Activated CD4-positive, alpha-beta memory T cell treated with anti-CD3 and anti-CD28 coated beads, Interleukin-2, amount 10 ng/mL, durations not matched to agents 7 days and 5 days (primary cell): ENCODE measurements at regions not wholly inside any gene's neighbourhood (a gene's known extent, or its start where the extent isn't known, plus 50 kb on each side); places are given as distances from the start of the nearest gene placed in this dataset.

ENCODE experiments used
- CTCF ChIA-PET: fragments of 350-600 bp; sonication (Branson Sonifier 250); formaldehyde crosslinking; loops from one replicate; lab custom pipeline; 2021; ENCODE audit warnings: antibody characterized with exemption, inconsistent platforms; lab: Charles Lee
- POLR2A ChIA-PET: fragments of 350-600 bp; sonication (Branson Sonifier 250); formaldehyde crosslinking; loops from one replicate; lab custom pipeline; 2021; ENCODE audit warnings: antibody characterized with exemption; lab: Charles Lee
- DNase-seq: peaks from one replicate; pipeline ENCODE4 v3.0.0-alpha.2; 2020
- H3K27ac Mint-ChIP-seq: one replicate; pipeline ENCODE4 v1.8.0; 2021; ENCODE audit warnings: mild to moderate bottlenecking, mixed read lengths
- H3K27me3 Mint-ChIP-seq: one replicate; pipeline ENCODE4 v1.8.0; 2021; ENCODE audit warnings: mixed read lengths
- H3K36me3 Mint-ChIP-seq: one replicate; pipeline ENCODE4 v1.8.0; 2021; ENCODE audit warnings: low read depth, mixed read lengths
- H3K4me1 Mint-ChIP-seq: one replicate; pipeline ENCODE4 v1.8.0; 2021; ENCODE audit warnings: mixed read lengths
- H3K4me3 Mint-ChIP-seq: one replicate; pipeline ENCODE4 v1.8.0; 2021; ENCODE audit warnings: mild to moderate bottlenecking, mixed read lengths
- H3K9me3 Mint-ChIP-seq: one replicate; pipeline ENCODE4 v1.8.0; 2021; ENCODE audit warnings: mixed read lengths

DNA sequence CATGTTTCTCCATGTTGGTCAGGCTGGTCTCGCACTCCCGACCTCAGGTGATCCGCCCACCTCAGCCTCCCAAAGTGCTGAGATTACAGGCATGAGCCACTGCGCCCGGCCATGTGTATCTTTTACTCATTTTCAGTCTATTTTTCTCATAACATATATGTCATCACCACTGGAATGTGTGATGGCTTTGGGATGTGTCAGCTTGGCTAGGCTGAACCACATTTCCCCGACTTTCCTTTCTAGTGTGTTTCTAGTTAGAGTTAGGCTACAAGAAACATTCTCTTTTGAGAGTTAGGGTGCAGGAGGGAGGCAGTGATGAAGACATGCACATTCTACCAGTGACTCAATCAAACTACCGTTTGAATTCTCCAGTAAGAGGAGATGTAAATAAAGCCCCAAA, 444.9 kb upstream of the THBS1 start:
- Mint-ChIP-seq H3K27ac (no peak overlapping the region), H3K27me3 (peaks cover 12% of the 10 kb centered on the region), H3K4me3 (no peak overlapping the region), H3K9me3 (no peaks in the 10 kb centered on the region), H3K4me1 (peaks cover 6% of the 10 kb centered on the region), H3K36me3 (no peaks in the 10 kb centered on the region)
- DNase-seq: no peak
- ChIA-PET CTCF (interaction anchor here (0.7 kb wide), 1 partner anchor 8 kb away, joined by 3 read pairs; no protein-coding TSS in a partner anchor), POLR2A (no interaction called here)

GRCh38 chr15:39139431-39140059, 441.3 kb upstream of the THBS1 start:
- Mint-ChIP-seq H3K27me3 (peaks cover 5% of the 10 kb centered on the region), H3K9me3 (no peaks in the 10 kb centered on the region), H3K27ac (no peak overlapping the region), H3K4me1 (peaks cover 20% of the 10 kb centered on the region), H3K36me3 (peaks cover 2% of the 10 kb centered on the region), H3K4me3 (no peak overlapping the region)
- ChIA-PET POLR2A (interaction anchor here (0.7 kb wide), 1 partner anchor 573 kb away, joined by 3 read pairs; no protein-coding TSS in a partner anchor), CTCF (no interaction called here)
- no peak for DNase-seq

- ChIA-PET CTCF (no interaction called here), POLR2A (interaction anchor here (0.7 kb wide), 1 partner anchor 574 kb away, joined by 3 read pairs; no protein-coding TSS in a partner anchor)
- H3K27ac Mint-ChIP-seq: no peak overlapping the region
- H3K9me3 Mint-ChIP-seq: no peaks in the 10 kb centered on the region
- peaks cover 2% of the 10 kb centered on the region for H3K36me3 Mint-ChIP-seq
- H3K4me1 Mint-ChIP-seq: peaks cover 25% of the 10 kb centered on the region
- no peak for DNase-seq
- H3K4me3 Mint-ChIP-seq: no peak overlapping the region
- H3K27me3 Mint-ChIP-seq: peaks cover 5% of the 10 kb centered on the region
Observed at GRCh38 chr15:39140060-39140604, 440.7 kb upstream of the THBS1 start.

- H3K4me3 Mint-ChIP-seq: no peak overlapping the region
Observed at GRCh38 chr15:39142500-39142899, 438.4 kb upstream of the THBS1 start.

GRCh38 chr15:39143479-39143878, 437.4 kb upstream of the THBS1 start:
- peaks cover 2% of the 10 kb centered on the region for H3K36me3 Mint-ChIP-seq
- CTCF ChIA-PET: interaction anchor here (0.7 kb wide), 1 partner anchor 1147 kb away, joined by 3 read pairs; no protein-coding TSS in a partner anchor
- peaks cover 1% of the 10 kb centered on the region for H3K27me3 Mint-ChIP-seq
- POLR2A ChIA-PET: no interaction called here
- H3K9me3 Mint-ChIP-seq: no peaks in the 10 kb centered on the region
- H3K4me3 Mint-ChIP-seq: no peak overlapping the region
- no peak for DNase-seq
- no peak overlapping the region for H3K27ac Mint-ChIP-seq
- peaks cover 30% of the 10 kb centered on the region for H3K4me1 Mint-ChIP-seq

More at GRCh38 chr15:39142500-39142899, 438.4 kb upstream of the THBS1 start:
- ChIA-PET POLR2A (no interaction called here), CTCF (no interaction called here)
- no peaks in the 10 kb centered on the region for H3K9me3 Mint-ChIP-seq
- peaks cover 2% of the 10 kb centered on the region for H3K36me3 Mint-ChIP-seq
- H3K27me3 Mint-ChIP-seq: peaks cover 3% of the 10 kb centered on the region
- H3K4me1 Mint-ChIP-seq: peaks cover 30% of the 10 kb centered on the region
- H3K27ac Mint-ChIP-seq: no peak overlapping the region
- DNase-seq: no peak

- H3K27ac Mint-ChIP-seq: no peak overlapping the region
- H3K9me3 Mint-ChIP-seq: no peaks in the 10 kb centered on the region
- ChIA-PET POLR2A (no interaction called here), CTCF (interaction anchor here (0.5 to 1.1 kb wide), 2 partner anchors 8 to 19 kb away, joined by 3 read pairs; no protein-coding TSS in a partner anchor)
- no peak overlapping the region for H3K4me3 Mint-ChIP-seq
- peaks cover 30% of the 10 kb centered on the region for H3K4me1 Mint-ChIP-seq
- DNase-seq: no peak
- peaks cover 1% of the 10 kb centered on the region for H3K27me3 Mint-ChIP-seq
- H3K36me3 Mint-ChIP-seq: peaks cover 2% of the 10 kb centered on the region
Observed at GRCh38 chr15:39144051-39144450, 436.8 kb upstream of the THBS1 start.

- POLR2A ChIA-PET: no interaction called here
- CTCF ChIA-PET: interaction anchor here (0.5 to 1.1 kb wide), 2 partner anchors 9 to 20 kb away, joined by 3 read pairs; no protein-coding TSS in a partner anchor
- Mint-ChIP-seq H3K36me3 (peaks cover 2% of the 10 kb centered on the region), H3K27ac (no peak overlapping the region), H3K27me3 (peaks cover 1% of the 10 kb centered on the region), H3K4me3 (no peak overlapping the region), H3K9me3 (no peaks in the 10 kb centered on the region), H3K4me1 (peaks cover 30% of the 10 kb centered on the region)
- DNase-seq: no peak
Observed at GRCh38 chr15:39144613-39145499, 436.0 kb upstream of the THBS1 start.

DNA sequence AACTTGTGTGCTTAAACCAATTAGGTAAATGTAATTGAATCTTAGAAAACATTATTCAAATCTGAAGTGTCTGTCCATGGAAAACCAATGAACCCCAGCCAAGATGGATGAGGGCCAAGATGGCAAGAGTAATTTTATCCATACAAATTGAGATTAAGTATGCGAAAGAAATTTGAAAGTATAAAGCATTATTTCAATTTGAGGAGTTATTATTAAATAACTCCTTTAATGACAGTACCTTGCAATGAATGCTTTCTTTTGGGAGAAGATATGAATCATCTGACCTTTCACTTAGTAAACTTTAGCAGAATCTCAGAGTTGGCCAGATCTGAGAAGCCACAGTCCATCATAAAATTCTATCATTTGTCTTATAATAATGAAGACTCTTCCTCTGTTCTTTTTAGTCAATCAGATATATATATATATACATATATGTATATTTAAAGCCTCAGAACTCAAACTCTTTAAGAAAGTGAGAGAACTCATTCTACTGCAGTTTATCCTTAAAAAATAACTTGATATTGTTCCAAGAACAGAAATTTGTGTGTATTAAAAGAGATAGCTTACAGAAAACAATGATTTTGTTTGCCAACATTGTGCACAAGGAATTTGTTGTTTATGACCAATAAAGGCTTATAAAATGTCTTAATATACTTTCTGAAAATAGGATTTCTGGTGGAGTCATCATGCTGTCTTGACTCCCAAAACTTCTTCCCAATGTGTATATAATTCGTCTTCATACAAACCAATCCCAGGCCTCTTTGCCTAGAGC, 434.8 kb upstream of the THBS1 start:
- no peak for DNase-seq
- Mint-ChIP-seq H3K27me3 (no peaks in the 10 kb centered on the region), H3K27ac (no peak overlapping the region), H3K36me3 (peaks cover 2% of the 10 kb centered on the region), H3K4me3 (no peak overlapping the region), H3K9me3 (no peaks in the 10 kb centered on the region), H3K4me1 (peaks cover 24% of the 10 kb centered on the region)
- ChIA-PET CTCF (no interaction called here), POLR2A (no interaction called here)

- no peaks in the 10 kb centered on the region for H3K36me3 Mint-ChIP-seq
- DNase-seq: no peak
- H3K9me3 Mint-ChIP-seq: no peaks in the 10 kb centered on the region
- H3K27ac Mint-ChIP-seq: no peak overlapping the region
- no peak overlapping the region for H3K4me3 Mint-ChIP-seq
- ChIA-PET POLR2A (no interaction called here), CTCF (no interaction called here)
- peaks cover 13% of the 10 kb centered on the region for H3K27me3 Mint-ChIP-seq
- peaks cover 9% of the 10 kb centered on the region for H3K4me1 Mint-ChIP-seq
Observed at GRCh38 chr15:39149636-39150150, 431.2 kb upstream of the THBS1 start.

DNA sequence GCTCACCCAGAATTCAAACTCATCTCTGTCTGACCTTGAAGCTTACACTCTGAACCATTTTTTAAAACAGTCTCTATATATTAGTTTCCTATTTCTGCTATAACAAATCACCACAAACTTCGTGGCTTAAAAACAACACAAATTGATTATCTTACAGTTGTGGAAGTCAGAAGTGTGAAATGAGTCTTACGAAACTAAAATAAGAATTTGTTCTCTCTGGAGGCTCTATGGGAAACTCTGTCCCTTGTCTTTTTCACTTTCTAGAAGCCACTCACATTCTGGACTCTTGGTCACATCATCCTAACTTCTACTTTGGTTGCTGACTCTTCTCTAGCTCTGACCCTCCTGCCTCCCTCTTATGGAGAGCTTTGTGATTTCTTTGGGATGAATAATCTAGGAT, 429.3 kb upstream of the THBS1 start:
- ChIA-PET POLR2A (no interaction called here), CTCF (no interaction called here)
- H3K9me3 Mint-ChIP-seq: no peaks in the 10 kb centered on the region
- H3K4me3 Mint-ChIP-seq: no peak overlapping the region
- no peak for DNase-seq
- no peaks in the 10 kb centered on the region for H3K4me1 Mint-ChIP-seq
- H3K27me3 Mint-ChIP-seq: peaks cover 13% of the 10 kb centered on the region
- no peaks in the 10 kb centered on the region for H3K36me3 Mint-ChIP-seq
- H3K27ac Mint-ChIP-seq: no peak overlapping the region

- Mint-ChIP-seq H3K27me3 (peaks cover 13% of the 10 kb centered on the region), H3K9me3 (no peaks in the 10 kb centered on the region), H3K27ac (no peak overlapping the region), H3K4me1 (no peaks in the 10 kb centered on the region), H3K4me3 (no peak overlapping the region), H3K36me3 (no peaks in the 10 kb centered on the region)
- no peak for DNase-seq
- CTCF ChIA-PET: no interaction called here
- POLR2A ChIA-PET: no interaction called here
Observed at GRCh38 chr15:39153058-39153714, 427.7 kb upstream of the THBS1 start.

DNA sequence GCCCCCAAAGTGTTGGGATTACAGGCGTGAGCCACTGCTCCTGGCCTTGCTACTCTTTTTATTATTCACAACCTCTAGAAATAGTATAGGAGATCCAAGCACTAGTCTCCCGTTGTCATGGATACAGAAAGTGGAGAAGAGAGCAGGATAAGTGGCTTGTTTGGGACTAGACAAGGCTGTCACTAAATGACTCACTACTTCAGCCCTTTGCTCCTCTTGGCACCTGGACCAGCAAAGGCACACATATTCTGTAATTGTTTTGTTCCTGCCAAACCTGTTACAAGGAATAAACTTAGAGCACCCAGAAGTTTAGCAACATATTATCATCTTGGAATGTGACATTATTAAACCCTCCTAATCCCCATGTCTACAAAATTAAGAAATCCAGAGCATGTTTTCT, 427.2 kb upstream of the THBS1 start:
- H3K27me3 Mint-ChIP-seq: peaks cover 13% of the 10 kb centered on the region
- H3K4me3 Mint-ChIP-seq: no peak overlapping the region
- CTCF ChIA-PET: no interaction called here
- POLR2A ChIA-PET: no interaction called here
- H3K27ac Mint-ChIP-seq: no peak overlapping the region
- no peaks in the 10 kb centered on the region for H3K9me3 Mint-ChIP-seq
- no peaks in the 10 kb centered on the region for H3K36me3 Mint-ChIP-seq
- H3K4me1 Mint-ChIP-seq: no peaks in the 10 kb centered on the region
- DNase-seq: no peak
